Stimulated activated CD8-positive, alpha-beta memory T cell treated with anti-CD3 and anti-CD28 coated beads, Interleukin-2, amount 100 ng/mL, for 48 hours (primary cell): ENCODE measurements at regions not wholly inside any gene's neighbourhood (a gene's known extent, or its start where the extent isn't known, plus 50 kb on each side); places are given as distances from the start of the nearest gene placed in this dataset.

Source experiments
- DNase-seq, 2 donors: peaks; one replicate each; pipeline ENCODE4 v3.0.0-alpha.2; 2020; ENCODE audit warnings: low read depth in 2 of 2

DNA sequence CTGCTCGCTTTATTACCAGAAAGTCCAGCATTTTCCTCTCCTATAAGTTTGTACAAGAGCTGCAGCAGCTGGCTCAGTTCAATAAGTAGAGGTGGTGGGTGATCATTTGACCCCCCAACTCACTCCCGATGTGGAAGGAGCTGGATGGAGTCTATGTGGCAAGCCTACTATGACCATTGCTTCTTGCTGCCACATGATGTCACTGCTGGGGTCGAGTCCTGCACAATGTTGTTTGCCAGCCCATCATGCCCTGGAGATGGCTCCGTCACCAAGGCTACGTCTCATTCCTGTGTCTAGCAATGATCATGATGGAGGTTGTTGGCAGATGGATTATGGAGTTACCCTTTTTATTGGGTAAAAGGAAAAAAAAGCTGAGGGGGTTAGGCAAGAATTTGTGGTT lies 266.3 kb downstream of the PSAT1 start:
- no peak for DNase-seq

DNA sequence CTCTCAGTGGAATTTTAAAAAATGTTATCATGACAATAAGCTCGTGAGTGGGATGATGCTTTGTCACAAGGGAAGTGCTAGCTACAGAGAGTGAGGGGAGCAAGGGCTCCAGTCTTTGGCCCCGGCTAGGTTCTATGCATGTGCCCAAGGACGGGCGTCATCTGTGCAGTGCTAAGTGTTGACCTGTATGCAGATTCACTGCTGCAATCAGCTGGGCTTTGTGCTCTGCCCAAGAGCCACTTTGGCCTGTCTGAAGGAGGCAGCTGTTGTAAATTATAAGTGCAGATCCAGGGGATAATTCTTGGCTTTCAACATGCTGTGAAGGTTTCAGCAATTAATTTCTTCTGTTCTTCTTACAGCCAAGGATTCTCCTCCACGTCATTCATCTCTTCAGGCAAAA lies 268.6 kb downstream of the PSAT1 start:
- no peak for DNase-seq

DNA sequence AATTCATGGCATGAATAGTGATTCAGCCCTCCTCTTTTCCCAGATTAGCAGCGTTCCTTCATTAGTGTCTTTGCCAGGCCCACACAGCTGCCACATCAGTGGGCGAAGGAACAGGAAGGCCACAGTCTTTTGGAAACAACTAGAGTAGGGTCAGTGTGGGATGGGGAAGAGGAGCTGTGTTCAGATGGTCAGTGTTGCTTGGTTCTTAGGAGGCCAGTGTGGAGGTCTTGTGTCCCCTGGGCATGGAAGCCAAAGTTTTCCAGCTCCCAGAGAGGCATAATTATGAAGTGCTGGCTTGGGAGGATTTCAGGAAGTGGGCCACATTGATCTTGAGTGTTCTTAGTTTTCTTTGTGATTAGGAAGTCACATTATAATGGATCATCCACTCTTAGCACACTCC lies 269.6 kb downstream of the PSAT1 start:
- DNase-seq = no peak

DNA sequence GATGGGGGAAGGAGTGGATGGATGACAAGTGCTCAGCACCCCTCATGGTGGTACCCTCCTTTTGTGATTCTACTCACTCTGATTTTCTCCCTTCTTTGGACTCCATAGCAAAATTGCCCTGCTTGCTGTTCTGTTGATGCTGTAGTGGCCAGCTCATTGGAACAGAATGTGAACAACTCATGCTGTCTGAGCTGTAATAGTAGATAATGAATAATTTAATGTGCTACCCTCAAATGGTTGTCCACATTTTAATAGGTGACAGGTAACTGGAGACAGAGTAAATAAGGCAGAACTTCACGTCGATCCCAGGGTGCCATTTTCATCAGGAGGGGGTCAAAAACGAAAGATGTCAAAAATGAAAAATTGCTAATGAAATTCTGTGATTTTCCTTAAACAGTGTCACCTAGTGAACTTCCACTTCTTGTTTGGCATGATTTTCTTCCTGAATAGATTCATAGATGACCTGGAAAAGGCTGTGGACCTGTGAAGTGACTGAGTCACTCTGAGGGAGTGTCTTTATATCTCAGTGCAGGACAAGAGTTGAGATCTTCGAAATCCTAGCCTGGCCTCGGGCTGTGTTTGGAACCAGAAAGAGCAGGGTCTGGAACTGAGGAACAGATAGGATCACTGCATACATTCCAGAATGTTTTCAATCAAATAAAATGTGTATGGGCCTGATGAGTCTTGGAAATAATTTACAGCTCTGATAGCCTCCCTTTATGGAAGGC lies 270.2 kb downstream of the PSAT1 start:
- DNase-seq = no peak

DNA sequence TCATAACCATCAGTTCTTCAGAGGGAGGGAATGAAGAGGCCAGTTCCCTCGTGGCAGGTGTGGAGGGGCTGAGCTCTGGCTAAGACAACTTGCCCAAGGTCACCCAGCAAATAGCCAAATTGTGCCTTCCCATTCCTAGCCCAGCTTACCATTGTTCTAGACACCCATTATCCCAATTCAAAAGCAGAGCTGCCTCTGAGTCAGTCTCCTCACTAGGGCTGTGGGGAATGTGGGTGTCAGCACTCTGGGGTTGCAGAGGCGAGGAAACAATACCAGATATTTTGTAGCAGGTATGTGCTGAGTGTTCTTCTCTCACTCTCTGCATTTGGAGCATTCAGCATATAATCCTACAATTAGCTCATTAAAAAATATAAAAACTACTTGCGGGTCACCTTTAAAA lies 270.8 kb downstream of the PSAT1 start:
- no peak for DNase-seq

DNA sequence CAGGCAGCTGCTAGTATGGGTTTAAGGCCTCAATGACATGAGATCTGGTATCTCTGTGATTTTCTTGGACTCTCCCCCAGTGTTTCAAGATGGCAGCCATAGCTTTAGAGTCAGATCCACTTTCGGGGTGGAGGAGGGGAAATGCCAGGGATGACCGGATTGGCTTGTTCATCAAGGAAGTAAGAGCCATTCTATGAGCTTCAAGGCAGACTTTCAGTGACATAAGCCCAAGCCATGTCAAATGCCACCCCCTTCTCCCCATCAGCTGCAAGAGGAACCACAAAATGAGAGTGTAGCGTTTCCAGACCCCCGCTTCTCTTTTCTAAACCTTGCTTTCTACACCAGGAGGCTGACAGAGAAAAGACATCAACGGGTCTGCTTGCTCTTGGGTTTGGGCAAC lies 271.8 kb downstream of the PSAT1 start:
- no peak for DNase-seq

DNA sequence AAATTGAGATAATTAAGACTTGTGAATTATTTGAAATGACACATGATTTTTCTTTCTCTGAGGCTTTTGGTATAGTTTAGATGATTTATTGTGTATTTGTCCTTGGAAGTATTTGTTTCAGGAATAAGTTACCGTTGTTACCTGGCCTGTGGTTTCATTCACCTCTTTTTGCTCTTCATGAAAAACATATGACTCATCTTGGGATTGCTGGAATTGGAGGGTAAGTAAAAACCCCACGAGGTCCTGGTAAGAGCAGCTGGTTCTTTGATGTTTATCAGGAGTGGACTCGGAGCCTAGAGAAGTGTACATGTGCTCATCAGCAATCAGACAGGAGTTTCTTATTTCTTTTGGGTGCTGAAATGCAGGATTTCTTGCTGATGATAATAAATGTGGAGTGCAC lies 275.3 kb downstream of the PSAT1 start:
- no peak for DNase-seq

DNA sequence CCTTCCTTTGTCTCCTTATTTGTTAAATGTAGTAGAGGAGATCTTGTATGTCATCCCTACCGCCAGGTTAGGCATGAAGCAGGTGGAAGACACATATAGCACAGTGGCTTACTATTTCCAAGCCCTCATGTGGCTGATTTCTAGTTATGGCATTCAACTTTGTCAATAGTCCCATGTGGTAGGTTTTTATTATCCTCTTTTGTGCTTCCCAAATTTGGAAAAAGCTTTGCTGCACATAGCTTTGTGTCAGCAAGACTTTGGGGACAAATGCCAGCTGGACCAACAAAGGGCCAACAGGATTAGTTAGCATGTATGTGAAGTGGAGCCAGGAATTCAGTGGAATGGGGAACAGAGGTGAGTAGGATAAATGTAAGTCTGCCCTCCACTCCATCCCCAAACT lies 276.3 kb downstream of the PSAT1 start:
- no peak for DNase-seq

DNA sequence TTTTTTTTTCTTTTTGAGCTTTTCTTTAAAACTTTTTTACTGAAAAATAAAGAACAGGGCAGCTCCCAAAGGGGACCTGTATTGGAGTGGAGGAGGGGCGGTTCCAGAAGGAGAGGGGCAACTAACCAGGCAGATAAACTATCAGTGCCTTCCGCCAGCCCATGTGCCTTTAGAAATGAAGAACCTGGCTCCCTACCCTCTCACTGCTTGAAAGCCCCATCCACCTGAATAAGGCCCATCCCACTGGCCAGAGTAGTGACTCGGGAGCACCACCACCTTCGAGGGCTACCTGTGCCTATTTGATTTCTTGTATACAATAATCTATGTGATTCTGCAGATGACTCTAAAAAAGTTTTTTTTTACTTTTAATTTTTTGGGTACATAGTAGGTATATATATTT lies 276.7 kb downstream of the PSAT1 start:
- DNase-seq = no peak

DNA sequence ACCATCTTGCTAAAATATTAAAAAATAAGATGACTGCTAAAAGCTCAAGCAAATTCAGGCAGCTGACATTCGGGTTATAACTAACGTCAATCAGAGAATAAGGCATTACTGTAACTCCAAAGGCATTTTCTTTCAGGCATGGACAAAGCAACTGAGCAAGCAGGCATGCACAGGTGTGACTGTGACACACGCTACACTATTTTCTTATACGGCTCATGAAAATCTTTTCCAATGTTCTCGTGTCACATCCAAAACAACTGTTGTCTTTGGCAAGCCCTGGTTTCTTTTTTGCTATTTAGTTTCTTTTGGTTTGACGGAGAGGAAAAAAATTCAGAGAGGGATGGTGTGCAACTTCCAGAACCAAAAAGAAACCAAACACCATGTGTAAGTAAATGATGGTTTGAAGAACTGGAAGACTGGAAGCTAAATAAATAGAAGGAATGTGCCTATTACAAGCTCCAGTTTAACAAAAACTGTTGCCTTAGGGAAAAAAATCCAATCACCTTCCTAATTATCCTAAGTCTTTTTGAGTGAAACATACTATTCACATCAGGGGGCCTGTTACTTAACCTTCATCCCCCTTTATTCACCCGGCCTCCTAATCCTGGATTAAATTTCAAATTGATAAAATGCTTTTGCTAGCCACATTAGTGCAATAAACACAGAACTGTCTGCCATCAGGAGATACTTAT lies 277.6 kb downstream of the PSAT1 start:
- no peak for DNase-seq

DNA sequence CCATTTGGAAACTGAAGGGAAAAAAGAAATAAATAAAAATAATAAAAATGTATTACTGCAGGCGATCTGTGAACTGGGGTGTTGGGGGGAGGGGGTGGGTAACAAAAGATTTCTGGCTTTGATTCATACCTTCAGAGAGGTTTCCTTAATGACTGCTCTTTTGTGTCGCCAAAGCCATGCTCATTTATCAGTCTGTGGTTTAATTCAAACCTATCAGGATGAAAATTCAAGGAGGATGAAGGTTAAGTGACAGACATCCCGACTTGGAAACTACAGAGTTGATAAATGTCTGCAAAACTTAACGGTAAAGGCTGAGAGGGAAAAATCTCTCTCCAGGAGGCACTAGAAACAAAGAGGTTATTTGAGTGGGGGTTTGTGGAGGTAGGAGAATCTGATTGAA lies 278.2 kb downstream of the PSAT1 start:
- no peak for DNase-seq

DNA sequence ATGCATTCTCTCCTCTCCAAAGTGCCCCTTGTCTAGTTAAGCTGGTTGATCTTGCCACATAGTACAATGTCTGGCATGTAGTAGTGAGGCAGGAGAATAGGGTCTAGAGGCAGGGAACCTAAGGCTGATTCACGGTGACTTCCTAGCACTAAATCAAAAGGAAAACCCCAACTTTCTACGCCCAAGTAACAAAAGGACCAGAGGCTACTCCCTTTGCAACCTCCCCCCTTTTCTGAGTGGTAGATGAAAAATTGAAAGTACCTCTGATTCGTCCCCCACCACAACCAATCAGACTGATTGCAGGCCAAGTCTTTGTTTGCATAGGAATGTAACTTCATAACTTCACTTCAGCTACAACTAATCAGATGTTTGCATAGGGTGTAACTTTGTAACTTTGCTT lies 278.8 kb downstream of the PSAT1 start:
- DNase-seq = no peak

DNA sequence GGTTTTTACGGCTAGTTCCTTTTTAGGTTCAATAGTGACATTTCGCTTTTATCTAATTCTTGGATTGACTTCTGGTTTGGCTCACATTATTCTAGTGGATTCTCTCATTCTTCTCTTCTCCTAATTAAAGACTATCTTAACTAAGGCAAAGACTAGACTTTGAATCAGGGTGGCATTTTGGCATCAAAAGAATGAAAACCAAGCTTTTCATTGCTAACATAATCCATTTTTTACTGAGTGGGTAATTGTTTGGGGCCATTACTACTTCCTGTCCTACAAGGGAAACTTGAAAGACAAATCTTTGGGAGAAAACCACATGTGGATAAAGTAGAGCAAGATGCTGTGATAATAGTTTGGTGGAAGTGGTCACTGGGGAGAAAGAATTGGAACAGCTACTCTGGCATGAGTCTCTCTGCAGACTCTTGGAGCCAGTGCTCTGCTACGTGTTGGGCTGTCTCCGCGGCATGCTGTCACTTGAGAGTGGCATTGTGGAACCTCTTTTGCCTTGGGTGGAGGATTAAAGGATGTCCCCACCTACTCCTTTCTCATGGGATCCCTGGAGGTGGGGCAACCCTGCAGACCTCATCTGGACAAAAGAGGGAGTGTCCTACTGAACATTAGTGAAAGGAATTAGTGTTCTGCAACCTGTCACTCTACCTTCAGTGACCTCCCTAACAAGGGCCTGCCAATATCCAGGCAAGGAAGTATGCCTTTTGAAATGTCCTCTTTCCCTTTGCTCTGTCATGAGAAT lies 280.4 kb downstream of the PSAT1 start:
- no peak for DNase-seq

DNA sequence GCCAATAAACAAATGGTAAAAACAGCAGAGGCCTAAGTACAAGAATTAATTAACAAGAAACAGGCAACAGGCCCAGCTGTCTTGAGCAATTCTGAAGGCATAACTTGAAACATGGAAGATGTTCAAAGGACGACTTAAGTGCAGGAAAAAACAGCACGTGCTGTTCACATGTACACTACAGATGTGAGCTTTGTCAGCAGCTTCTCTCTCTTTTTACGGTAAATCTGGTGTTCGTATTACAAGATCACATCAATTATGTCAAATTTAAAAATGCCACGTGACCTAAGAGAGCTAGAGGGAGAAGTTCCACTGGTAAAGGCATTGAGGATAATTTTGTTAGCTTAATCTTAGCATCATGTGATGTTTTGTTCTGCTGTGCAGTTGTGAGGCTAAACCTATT lies 281.1 kb downstream of the PSAT1 start:
- DNase-seq = no peak

DNA sequence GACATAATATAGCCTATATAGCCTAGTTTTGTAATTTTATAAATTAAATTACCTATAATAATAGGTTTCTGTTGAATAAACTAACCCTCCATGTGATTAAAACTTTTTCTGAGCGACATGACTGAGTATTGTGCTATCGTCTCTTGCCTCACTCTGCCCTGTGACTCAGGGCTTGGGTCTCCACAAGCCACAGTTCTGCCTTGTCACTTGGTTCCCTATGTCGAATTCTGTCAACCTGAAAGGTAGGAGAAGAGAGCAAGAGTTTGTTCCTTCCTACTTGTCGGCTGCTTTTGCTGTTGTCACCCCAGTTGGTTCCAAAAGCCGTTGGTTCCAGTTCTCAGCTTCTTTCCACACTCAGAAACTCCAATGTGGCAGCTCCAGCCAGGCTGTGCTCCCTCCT lies 285.9 kb downstream of the PSAT1 start:
- no peak for DNase-seq

DNA sequence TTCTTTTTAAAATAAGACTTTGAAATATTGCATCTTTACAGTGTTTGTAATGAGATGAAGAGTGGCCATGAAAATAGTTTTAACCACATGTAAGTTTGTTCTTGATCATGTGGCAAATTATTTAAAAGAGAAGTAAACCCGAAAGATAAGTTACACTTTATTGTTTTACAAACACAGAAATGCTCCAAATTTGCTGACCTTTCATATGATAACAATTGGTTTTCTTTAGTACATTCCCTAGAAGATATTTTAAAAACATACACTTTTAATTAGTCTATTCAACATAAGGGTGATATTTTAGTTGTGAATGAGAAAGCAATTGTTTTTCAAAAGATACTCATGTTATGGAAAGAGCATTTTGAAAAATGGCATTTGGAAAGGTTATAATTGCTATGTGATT lies 287.7 kb downstream of the PSAT1 start:
- DNase-seq = no peak

DNA sequence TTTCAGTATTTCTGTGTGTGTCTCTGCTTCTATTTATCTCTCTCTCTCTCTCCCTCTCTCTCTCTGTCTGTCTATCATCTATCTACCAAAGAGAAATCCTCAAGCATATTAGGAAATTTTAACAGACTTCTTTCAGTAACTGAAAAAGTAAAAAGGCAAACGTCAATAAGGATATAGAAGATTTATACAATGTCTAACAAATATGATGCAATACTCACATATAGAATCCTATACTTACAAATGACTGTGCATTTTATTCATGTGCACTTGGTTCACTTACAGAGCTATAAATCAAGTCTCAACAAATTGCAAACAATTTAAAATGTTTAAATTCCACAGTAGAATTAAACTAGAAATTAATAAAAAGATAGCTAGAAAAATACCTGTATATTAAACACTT lies 289.0 kb downstream of the PSAT1 start:
- no peak for DNase-seq

DNA sequence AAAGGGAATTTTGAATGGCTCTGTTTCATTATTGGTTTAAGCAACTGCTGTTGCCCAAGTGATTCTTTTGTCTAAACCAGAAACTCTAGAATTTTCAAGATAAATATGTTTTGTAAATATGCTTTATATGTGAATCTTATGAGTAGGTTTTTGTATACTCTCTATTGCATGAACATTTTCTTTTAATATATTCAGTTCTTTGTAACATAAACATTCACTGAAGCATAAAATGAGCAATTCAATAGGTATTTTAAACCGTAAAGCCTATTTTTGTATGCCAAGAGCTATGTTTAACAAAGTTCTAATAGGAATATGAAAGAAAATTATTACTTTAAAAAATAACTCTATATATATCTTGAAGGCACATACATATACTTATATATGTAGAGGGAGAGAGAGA lies 293.1 kb downstream of the PSAT1 start:
- DNase-seq = no peak

DNA sequence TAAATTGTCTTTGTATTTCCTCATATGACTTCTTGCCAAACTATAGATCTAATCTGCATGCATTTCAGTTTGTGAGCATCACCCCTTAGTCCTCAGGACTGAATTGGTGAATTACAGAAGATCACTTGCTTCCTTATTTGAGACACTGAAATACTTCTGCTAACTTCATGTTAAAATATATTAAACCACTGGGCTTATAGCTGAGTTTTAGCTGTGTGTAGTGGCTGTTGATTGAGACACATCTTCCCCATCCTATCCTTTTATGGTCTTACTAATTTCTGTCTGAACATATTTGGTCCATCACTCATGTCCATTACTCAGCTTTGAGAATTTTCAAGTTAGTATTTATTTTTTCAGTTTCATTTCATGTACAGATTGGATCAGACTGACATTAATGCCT lies 295.9 kb downstream of the PSAT1 start:
- DNase-seq = no peak

DNA sequence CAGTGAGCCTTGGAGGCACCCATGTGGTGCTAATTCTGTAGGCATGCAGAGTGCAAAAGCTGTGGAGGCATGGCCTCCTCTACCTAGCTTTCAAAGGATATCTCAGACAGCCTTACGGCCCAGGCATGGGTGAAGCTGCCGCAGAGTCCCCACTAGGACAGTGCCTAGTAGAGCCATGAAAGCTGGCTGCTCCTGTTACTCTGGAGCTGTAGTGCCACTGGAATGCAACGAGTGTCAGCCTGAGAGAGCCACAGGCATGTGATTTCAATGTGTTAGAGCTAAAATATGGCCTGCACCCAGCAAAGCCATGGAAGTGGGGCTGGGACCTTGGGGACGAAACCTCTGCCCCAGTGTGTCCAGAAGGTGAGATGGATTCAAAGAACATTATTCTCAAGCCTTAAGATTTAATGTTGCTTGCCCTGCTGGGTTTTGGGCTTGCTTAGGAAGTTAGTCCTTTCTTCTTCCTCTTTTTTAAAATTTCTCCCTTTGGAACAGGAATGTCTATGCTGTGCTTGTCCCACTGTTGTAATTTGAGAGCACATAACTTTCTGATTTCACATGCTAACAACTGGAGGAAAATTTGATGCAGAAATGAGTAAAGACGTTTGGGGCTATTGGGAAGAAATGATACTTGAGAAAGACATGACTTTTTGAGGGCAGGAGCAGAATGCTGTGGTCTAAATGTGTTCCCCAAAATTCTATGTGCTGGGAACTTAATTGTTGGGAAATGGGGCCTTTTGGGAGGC lies 298.4 kb downstream of the PSAT1 start:
- no peak for DNase-seq

DNA sequence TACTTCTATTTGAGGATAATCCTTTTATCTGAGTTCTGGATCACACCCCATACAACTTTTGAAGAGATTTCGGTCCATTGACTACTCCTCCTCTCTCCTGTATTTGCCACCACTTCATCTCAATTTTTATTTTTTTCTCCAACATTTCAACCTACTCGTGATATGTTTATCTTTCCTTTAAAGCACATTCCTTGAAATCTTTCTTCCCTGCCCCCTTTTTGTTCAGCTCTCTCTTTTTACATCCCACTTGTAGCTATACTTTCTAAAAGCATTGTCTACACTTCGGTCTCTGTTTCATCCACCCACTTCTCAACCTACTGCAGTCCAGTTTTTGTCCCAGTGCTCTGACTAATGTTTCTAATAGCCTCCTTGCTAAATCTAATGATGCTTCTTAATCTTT lies 299.4 kb downstream of the PSAT1 start:
- DNase-seq = no peak

DNA sequence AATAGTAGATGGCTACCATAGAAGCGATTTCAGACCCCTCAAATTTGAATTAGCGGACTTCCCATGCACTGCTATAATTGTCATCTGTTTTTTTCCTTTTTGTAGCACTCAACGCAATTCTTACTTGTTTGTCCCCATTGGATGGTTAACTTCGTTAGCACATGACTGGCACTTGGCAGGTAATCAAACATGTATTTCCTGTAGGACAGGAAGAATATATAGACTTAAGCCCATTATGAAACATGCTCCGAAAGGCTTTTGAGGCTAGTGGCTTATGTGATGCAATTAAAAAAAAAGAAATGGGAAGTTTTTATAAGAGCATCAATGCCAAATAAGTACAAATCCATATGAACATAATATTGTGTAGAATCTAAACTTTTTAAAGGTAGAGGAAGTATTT lies 301.2 kb downstream of the PSAT1 start:
- no peak for DNase-seq
